Activated T-helper 1 cell treated with Interleukin-2 at 50 U/mL for 16 hours (primary cell): ENCODE measurements at regions not wholly inside any gene's neighbourhood (a gene's known extent, or its start where the extent isn't known, plus 50 kb on each side); places are given as distances from the start of the nearest gene placed in this dataset.
"Not testable (repeated sequence)": the region's sequence is repeated elsewhere in the genome, so short reads cannot be mapped to it uniquely, and the experiment has no call there.

Experiments
- DNase-seq: peaks from one replicate; pipeline ENCODE4 v3.0.0-alpha.2; 2020; ENCODE audit warnings: low read depth

GRCh38 chr2:88396209-88396608, 56.3 kb downstream of the FOXI3 start:
- DNase-seq = no peak

DNA sequence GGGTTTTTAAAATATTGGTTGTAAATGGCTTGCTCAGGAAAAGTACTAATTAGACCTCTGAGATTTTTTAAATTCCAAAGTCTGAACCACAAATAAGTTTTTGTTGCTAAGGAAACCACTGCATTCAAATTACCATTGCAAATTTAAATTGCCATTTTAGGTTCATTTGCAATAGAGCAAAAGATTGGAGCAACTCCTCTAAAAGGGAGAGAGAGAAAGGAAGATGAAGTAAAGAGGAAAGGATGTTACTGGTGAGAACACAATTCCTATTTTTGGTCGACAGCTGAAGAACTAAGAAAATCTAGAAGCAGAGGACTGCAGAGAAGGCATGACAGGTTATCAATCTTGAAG, 74.9 kb downstream of the FOXI3 start:
- DNase-seq = no peak

DNA sequence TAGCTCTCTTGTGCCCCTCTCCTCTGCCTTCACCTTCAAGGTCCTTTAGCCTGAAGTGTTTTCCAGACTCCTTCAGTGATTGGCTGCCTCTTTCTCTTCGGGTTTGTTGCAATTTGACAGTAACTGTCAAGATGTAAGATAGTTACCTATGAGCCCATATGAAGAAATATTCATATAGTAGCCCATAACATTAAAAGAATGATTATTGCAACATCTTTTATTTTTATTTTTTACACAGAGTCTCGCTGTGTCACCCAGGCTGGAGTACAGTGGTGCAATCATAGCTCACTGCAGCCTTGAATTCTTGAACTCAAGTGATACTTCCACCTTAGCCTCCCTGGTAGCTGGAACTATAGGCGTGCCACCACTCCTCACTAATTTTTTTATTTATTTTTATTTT, 80.5 kb downstream of the FOXI3 start:
- no peak for DNase-seq

GRCh38 chr2:88365408-88365807, 87.1 kb downstream of the FOXI3 start:
- DNase-seq = not testable (repeated sequence)

GRCh38 chr2:88355486-88355885, 97.0 kb downstream of the FOXI3 start:
- no peak for DNase-seq

DNA sequence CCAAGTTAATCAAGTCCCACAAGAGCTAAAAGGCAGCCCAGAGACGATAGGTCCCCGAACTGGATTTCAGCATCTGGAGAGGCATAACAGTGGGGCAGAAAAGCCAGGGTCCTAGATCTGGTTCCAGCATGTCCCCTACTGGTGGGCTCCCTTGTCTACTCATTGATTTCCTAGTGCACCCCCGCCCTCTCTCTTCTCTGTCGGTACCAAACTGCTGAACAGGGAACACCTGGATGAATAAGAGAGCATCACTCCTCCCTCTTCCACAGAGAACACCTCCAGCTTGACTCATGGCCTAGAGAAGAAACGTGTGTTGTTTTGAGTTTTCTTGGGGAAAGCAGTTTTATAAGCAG, 101.3 kb downstream of the FOXI3 start:
- no peak for DNase-seq

DNA sequence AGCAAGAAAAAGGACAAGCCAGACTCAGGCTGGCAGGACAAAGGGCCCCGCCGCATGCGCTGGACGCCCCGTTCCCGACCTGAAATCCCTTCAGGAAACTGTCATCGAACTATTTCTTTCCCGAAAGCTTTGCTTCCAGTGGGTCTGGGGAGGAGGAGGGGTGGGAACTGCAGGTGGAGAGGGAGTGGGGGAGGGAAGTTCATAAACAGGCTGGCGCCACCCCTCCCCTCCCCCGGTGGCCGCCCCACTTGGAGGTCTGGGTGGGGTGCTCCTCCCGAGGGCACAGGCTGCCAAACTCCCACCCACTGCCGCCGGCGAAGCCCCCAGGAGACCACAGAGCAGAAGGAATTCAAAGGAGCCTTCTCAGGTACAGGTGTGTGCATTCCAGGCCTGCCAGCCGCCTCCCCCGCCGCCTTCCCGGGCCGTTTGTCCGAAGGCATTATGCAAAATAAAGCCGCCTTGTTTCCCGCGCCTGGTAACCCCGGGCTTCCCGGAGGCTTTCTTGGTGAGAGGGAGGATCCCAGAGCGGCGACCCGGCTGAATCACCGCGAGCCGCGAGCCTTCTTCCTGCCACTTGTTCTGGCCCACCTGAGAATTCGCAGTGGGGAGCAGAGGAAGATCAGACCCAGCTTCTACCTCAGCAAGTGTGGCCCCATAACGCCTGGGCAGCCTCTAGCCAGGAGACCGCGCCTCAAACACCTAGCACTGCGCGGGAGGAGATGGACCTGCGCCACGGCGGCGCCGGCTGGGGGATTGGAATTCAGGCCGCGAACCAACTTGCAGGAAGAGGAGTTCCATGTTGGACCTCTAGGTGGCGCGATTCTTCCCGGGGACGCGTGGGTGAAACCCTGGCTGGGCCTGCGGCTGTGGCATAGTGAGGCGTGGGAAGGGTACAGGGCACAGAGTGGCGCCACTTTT, 101.9 kb downstream of the FOXI3 start:
- peak; percentile 34 for DNase-seq

- no peak for DNase-seq
Observed at GRCh38 chr2:88345842-88346241, 106.7 kb downstream of the FOXI3 start.

- DNase-seq = no peak
Observed at GRCh38 chr2:88342749-88343148, 109.7 kb downstream of the FOXI3 start.

DNA sequence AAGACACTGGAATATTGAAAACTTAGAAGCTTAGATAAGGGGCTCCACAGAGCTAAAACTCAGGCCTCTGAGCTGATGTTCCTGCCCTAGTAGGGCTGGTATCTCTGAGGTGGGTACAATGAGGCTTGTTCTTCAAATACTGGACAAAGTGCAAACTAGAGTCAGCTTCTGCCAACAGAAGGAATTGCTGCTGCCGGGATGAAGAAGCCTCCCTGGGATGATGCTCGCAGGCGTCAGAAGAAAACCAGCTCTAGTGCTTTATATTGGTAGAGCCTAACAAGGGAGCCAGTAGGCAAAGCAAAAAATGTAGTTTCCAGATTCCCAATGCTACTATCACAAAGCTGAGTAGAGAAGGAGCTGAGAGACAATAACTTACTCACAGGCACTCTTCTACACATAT, 118.1 kb downstream of the FOXI3 start:
- DNase-seq = no peak

DNA sequence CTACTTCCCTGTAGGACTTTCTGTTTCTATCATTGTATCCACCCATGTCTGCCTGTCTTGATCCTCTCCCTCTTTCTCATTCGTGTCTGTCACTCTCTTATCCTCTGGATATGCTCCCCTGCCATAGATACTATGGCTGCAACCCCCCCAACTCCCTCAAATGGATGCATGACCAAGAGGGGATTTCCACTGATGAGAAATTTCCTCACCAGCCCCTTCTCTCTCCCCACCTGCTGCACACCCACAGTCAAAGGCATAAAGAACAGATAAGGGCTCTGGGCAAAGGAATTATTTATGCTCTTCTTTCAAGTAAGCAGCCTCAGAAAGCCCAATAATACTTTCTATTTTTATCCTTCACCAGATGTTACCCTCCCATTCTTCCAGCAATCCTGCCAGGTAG, 121.3 kb downstream of the FOXI3 start:
- DNase-seq = no peak

GRCh38 chr2:88329815-88330603, 122.5 kb downstream of the FOXI3 start:
- DNase-seq = no peak

DNA sequence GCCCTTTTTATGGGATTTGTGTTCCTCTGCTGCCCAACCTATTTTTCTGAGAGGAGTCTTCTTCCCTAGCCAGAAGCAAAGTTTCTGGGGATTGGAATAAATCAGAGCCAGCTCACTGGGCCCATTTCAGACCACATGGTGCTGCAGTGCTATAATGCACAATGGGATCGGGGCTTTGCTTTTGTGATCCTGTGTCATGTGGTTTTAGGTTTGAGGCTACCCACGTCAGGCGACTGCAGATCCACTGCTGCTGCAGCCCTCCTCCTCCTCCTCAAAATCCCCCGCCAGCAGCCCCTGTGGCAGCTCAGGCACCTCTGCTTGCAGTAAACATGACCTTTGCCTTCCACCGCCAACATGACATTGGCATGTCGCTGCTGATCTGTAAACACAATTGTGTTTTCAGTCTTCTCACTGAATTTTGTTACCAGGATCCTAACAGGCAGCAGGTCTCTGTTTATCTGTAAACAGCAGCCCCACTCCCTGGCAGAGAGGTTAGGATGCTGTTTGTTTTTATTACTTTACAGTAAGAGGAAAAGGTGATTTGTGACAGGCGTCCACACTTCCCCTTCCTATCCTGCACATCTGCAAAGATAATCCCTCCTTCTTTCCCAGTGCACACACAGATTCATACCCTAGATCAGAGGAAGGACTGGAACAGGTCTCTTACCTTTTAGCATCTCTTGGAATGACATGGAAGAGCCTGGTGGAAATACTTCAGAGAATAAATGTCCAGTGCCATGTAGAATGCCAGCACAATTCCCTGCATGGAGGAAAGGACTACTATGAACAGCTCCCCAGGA, 130.8 kb downstream of the FOXI3 start:
- no peak for DNase-seq

- no peak for DNase-seq
Observed at GRCh38 chr2:88320076-88320773, 132.3 kb downstream of the FOXI3 start.

DNA sequence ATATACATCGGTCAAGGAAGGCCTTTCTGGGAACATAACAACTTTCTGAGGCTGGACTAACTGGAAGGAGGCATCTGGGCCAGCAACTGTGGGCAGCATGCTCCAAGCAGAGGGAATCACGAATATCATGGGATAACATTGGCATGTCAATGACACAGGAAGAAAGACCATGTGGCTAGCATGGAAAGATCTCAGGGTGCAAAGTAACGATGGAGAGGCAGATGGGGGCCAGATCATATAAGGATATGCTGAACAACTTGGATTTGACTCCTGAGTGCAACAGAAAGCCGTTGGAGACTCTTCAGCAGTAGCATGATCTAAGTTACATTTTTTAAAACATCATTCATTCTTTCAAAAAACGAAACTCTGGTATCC, 133.6 kb downstream of the FOXI3 start:
- DNase-seq = no peak

- DNase-seq = no peak
Observed at GRCh38 chr2:88318071-88318955, 134.2 kb downstream of the FOXI3 start.

DNA sequence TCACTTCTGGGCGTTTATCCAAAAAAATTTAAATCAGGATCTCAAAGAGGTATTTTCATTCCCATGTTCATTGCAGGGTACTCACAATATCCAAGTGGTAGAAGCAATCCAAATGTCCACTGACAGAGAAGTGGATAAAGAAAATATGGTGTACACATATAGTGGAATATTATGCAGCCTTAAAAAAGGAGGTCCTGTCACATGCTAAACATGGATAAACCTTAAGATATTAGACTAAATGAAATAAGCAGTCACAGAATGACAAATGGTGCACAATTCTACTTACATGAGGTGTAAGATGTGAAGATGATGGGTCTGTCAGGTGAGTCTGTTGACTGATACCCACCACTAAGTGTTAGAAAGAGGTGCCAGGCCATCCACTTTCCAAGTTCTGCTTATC, 140.6 kb downstream of the THNSL2 start:
- DNase-seq = no peak

GRCh38 chr2:88307817-88308216, 137.7 kb downstream of the THNSL2 start:
- DNase-seq = no peak

- no peak for DNase-seq
Observed at GRCh38 chr2:88303865-88304264, 133.7 kb downstream of the THNSL2 start.

- no peak for DNase-seq
Observed at GRCh38 chr2:88296247-88296646, 126.1 kb downstream of the THNSL2 start.
